Stimulated activated CD4-positive, alpha-beta T cell treated with anti-CD3 and anti-CD28 coated beads, Interleukin-1b, Interleukin-23, amount 100 ng/mL, for 4 hours (primary cell): ENCODE measurements at regions not wholly inside any gene's neighbourhood (a gene's known extent, or its start where the extent isn't known, plus 50 kb on each side); places are given as distances from the start of the nearest gene placed in this dataset.

Experiments
- DNase-seq, 2 donors: peaks; one replicate each; pipeline ENCODE4 v3.0.0-alpha.2; 2020; ENCODE audit warnings: low read depth in 2 of 2

- no peak for DNase-seq
These were observed 677.3 kb downstream of the TBC1D22A start for GRCh38 chr22:47439643-47440265.

- no peak for DNase-seq
These were observed 675.2 kb downstream of the TBC1D22A start for GRCh38 chr22:47437636-47438035.

- DNase-seq: no peak
These were observed 674.7 kb downstream of the TBC1D22A start for GRCh38 chr22:47437110-47437509.

GRCh38 chr22:47435826-47436225 is 673.4 kb downstream of the TBC1D22A start:
- DNase-seq: no peak

GRCh38 chr22:47435204-47435487 is 672.7 kb downstream of the TBC1D22A start:
- no peak for DNase-seq

DNA sequence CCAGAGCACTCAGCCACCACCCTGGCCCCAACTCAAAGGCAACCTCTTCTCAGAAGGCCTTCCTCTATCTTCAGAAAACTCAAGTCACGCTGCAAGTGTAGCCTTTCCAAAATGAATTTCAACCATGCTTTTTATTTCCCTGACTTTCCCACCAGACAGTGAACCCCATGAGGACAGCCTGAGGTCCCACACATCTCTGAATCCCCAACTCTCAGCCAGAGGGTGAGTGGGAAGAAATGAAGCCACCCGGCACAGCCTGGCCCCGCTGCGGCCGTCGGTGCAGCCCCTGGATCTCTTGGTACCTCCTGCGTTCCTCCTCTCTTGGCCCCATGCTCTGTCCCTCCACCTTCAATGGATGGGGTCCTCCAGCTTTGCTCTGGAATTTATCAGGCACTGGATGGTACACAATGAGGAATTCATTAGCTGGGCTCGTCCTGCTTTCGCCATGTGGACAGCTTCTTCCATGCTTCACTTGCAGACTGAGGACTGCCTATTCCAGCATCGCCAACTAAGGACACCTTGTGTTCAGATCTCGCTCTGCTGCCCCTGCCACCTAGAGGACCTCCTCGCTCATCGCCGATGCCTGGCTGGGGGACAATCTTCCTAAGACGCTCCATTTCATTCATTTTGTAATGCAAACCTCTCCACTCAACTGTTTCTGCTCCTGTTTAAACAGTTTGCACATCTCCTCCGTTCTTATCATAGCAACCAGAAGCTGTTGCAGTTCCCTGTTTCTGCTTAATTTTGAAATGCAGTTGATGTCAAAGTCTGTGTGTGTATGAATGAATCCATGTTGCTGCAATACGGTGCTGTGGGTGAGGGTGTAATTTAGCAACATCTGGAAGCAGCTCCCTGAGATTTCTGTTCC is 672.1 kb downstream of the TBC1D22A start:
- DNase-seq: no peak

DNA sequence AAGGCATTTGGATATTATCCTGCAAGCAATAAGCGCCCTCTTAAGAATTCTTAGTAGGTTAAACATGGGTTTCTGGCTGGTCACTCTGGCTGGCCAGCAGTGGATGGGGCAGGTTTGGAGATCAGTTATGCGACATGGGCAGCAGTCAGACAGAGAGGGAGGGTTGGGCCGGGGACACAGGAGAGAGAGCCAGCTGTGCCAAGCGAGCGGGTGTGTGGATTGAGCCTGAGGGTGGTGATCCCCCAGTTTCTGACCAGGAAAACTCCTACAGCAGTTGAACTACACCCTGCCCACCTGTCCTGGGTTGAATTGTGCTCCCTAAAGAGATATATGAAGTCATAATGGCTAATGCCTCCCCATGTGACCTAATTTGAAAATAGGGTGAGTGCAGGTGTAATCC is 671.2 kb downstream of the TBC1D22A start:
- DNase-seq: no peak

GRCh38 chr22:47432683-47433082 is 670.2 kb downstream of the TBC1D22A start:
- no peak for DNase-seq

GRCh38 chr22:47423861-47424820 is 661.7 kb downstream of the TBC1D22A start:
- DNase-seq: no peak

DNA sequence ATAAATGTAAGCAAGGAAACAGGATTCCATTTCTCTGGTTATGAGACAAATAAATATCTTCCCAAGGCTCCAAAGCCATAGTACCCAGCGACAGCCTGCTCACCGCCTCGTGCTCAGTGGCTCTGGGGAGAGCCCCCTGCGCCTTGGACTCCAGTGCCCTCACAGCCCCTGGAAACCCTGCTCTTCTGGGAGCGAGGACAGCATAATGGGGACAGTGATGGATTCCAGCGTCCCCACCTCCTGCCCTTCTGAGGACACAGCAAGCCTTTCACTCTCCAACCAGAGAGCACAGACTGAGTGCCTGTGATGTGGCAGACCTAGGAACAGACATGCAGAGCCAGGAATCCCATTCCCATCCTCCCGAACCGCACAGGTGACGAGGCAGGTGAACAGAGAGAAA is 660.8 kb downstream of the TBC1D22A start:
- DNase-seq: no peak

DNA sequence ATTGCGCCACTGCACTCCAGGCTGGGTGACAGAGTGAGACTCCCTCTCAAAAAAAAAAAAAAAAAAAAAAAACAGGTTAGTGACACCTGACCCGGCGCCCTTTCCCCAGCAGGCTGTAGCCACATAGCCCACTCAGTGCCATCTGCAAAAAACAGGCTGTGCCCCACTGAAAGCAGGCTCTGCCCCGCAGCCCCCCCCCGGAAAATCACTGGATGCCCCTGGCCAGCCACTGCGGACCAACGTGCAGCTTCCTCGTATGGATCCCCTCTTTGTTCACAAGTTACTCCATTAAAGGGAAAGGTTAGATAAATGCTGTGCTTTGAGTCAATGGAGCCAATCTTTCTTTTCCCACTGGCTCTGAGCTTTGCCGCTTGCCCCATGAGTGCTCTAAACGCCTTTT is 660.3 kb downstream of the TBC1D22A start:
- no peak for DNase-seq

DNA sequence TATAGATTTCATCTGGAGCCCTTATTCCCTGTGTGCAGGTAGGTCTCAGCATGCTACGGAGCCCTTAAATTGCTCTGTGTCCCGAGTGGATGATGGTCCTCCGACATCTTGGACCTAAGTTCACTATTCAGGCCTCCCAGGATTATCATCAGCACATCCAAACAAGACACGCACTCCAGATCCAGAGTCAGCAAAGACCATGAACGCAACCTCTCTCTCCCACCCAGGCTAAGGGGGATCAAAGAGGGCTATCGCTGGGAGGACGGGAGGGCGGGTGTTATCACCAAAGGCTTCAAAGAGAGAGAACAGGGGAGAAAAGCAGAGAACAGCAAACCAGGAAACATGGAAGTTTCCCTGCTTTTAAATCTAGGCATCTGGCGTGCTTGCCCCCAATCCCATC is 659.4 kb downstream of the TBC1D22A start:
- no peak for DNase-seq

- DNase-seq: no peak
These were observed 657.8 kb downstream of the TBC1D22A start for GRCh38 chr22:47420211-47420610.

DNA sequence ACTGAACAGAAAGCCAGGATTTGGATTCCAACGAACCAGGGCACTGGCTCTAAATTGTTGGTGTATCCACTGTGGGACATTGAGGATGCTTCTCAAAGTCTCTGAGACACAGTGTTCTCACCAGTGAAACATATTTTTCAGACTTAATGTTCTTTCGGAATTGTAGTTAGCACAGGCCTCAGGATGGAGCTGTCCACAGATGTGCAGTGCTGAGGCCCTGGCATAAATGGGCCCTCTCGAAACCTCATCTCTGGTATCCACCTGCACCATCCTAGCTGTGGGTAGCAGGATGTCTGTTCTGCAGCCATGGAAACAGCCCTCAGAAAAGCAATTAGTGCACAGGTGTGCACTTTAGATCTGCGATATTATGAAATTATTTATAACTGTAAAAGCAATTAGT is 656.8 kb downstream of the TBC1D22A start:
- no peak for DNase-seq

- DNase-seq: no peak
These were observed 655.2 kb downstream of the TBC1D22A start for GRCh38 chr22:47417699-47418098.

DNA sequence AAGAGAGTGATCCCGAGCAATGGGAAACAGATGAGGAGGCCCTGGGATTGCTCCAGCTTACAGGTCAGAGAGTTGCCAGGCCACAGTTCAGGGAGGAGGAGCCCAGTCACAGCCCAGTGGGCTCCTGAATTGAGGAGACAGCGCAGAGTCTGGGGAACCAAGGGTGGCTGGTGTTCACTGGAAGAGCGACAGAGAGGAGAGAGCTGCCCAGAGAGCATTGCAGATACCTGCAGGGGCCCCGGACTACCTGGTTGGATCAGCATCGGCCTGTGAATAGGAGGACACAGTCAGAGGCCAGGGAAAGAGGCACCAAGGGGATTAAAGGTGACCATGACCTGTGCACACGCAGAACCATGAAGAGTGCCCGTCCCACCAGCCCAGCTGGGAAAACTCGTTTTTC is 648.6 kb downstream of the TBC1D22A start:
- DNase-seq: no peak

GRCh38 chr22:47409539-47410275 is 647.3 kb downstream of the TBC1D22A start:
- DNase-seq: no peak

GRCh38 chr22:47408409-47408808 is 646.0 kb downstream of the TBC1D22A start:
- no peak for DNase-seq

DNA sequence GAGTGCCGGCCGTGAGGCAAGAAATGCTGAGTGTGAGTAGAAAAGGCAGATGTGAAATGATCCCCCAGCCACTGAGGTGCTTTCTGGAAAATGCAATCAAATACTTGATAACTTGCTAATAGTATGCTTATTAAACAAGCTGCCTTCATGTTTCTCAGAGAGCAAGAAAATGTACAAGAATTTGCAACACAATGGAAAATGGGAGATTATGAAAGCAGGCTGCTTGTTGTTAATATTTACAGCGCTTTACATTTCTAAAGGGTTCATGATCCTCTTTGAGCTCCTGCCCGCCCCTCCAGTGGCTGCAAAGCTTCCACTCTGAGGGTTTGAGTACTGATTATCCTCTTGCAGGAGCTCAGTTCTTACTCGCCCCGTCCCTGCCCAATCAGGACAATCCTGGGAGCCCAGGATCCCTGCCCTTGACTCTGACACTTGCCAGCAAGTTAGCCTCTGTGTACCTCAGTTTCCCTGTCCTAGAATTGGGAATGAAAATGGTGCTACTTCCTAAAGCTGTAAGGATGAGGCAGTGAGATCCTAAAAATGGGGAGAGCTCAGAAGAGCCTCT is 645.1 kb downstream of the TBC1D22A start:
- DNase-seq: no peak

- no peak for DNase-seq
These were observed 644.4 kb downstream of the TBC1D22A start for GRCh38 chr22:47406896-47407295.

- no peak for DNase-seq
These were observed 643.9 kb downstream of the TBC1D22A start for GRCh38 chr22:47406180-47406834.
